Glutamatergic neuron (in vitro differentiated cells): ENCODE measurements at regions not wholly inside any gene's neighbourhood (a gene's known extent, or its start where the extent isn't known, plus 50 kb on each side); places are given as distances from the start of the nearest gene placed in this dataset.

Source experiments
- DNase-seq: peaks from one replicate; pipeline ENCODE4 v3.0.0; 2022
- H3K27ac Mint-ChIP-seq: one replicate; pipeline ENCODE4 v1.8.0; 2020; ENCODE audit warnings: mild to moderate bottlenecking, mixed read lengths, inconsistent platforms; ENCODE audit not compliant: unreplicated experiment
- H3K27me3 Mint-ChIP-seq: one replicate; pipeline ENCODE4 v1.8.0; 2020; ENCODE audit warnings: mild to moderate bottlenecking, moderate library complexity, mixed read lengths, inconsistent platforms; ENCODE audit not compliant: unreplicated experiment
- H3K36me3 Mint-ChIP-seq: one replicate; pipeline ENCODE4 v1.8.0; 2020; ENCODE audit warnings: mild to moderate bottlenecking, mixed read lengths, inconsistent platforms; ENCODE audit not compliant: unreplicated experiment
- H3K4me1 Mint-ChIP-seq: one replicate; pipeline ENCODE4 v1.8.0; 2020; ENCODE audit warnings: mild to moderate bottlenecking, low read depth, mixed read lengths, inconsistent platforms; ENCODE audit not compliant: unreplicated experiment
- H3K4me3 Mint-ChIP-seq: one replicate; pipeline ENCODE4 v1.8.0; 2020; ENCODE audit warnings: mild to moderate bottlenecking, mixed read lengths, inconsistent platforms; ENCODE audit not compliant: unreplicated experiment
- H3K9me3 Mint-ChIP-seq: one replicate; pipeline ENCODE4 v1.8.0; 2020; ENCODE audit warnings: mild to moderate bottlenecking, moderate library complexity, mixed read lengths, inconsistent platforms; ENCODE audit not compliant: unreplicated experiment
- CTCF ChIP-seq: fragments of 200-600 bp; sonication (generic); IDR thresholded peaks from one replicate; pipeline ENCODE4 v1.5.0; 2021; ENCODE audit not compliant: partially characterized antibody, unreplicated experiment

- H3K27ac Mint-ChIP-seq, result no peak overlapping the region
- H3K4me3 Mint-ChIP-seq, result no peak overlapping the region
- DNase-seq, result no peak
- no peaks in the 10 kb centered on the region for H3K4me1 Mint-ChIP-seq
- no peaks in the 10 kb centered on the region for H3K9me3 Mint-ChIP-seq
- no peaks in the 10 kb centered on the region for H3K27me3 Mint-ChIP-seq
- no peak for TF ChIP-seq CTCF
- no peaks in the 10 kb centered on the region for H3K36me3 Mint-ChIP-seq
Observed at GRCh38 chr4:141430686-141431085, 205.7 kb upstream of the IL15 start.

GRCh38 chr4:141432000-141432712, 204.2 kb upstream of the IL15 start:
- Mint-ChIP-seq H3K9me3 (no peaks in the 10 kb centered on the region), H3K27me3 (no peaks in the 10 kb centered on the region), H3K27ac (no peak overlapping the region), H3K4me1 (no peaks in the 10 kb centered on the region), H3K4me3 (no peak overlapping the region), H3K36me3 (no peaks in the 10 kb centered on the region)
- no peak for TF ChIP-seq CTCF
- no peak for DNase-seq

- H3K4me3 Mint-ChIP-seq, result no peak overlapping the region
- no peaks in the 10 kb centered on the region for H3K4me1 Mint-ChIP-seq
- no peaks in the 10 kb centered on the region for H3K36me3 Mint-ChIP-seq
- H3K9me3 Mint-ChIP-seq, result peaks cover 2% of the 10 kb centered on the region
- H3K27me3 Mint-ChIP-seq, result no peaks in the 10 kb centered on the region
- no peak for TF ChIP-seq CTCF
- H3K27ac Mint-ChIP-seq, result no peak overlapping the region
- DNase-seq, result no peak
Observed at GRCh38 chr4:141435446-141436225, 200.7 kb upstream of the IL15 start.

- no peak for TF ChIP-seq CTCF
- no peaks in the 10 kb centered on the region for H3K4me1 Mint-ChIP-seq
- H3K4me3 Mint-ChIP-seq, result no peak overlapping the region
- no peaks in the 10 kb centered on the region for H3K27me3 Mint-ChIP-seq
- peaks cover 2% of the 10 kb centered on the region for H3K9me3 Mint-ChIP-seq
- H3K27ac Mint-ChIP-seq, result no peak overlapping the region
- no peak for DNase-seq
- no peaks in the 10 kb centered on the region for H3K36me3 Mint-ChIP-seq
Observed at GRCh38 chr4:141439223-141439622, 197.2 kb upstream of the IL15 start.

GRCh38 chr4:141447761-141448160, 188.6 kb upstream of the IL15 start:
- Mint-ChIP-seq H3K9me3 (no peaks in the 10 kb centered on the region), H3K27ac (no peak overlapping the region), H3K36me3 (no peaks in the 10 kb centered on the region), H3K4me3 (no peak overlapping the region), H3K27me3 (no peaks in the 10 kb centered on the region), H3K4me1 (no peaks in the 10 kb centered on the region)
- no peak for TF ChIP-seq CTCF
- DNase-seq, result no peak
